DMS79 (cell line): ENCODE measurements at regions not wholly inside any gene's neighbourhood (a gene's known extent, or its start where the extent isn't known, plus 50 kb on each side); places are given as distances from the start of the nearest gene placed in this dataset.
"Not testable (repeated sequence)": the region's sequence is repeated elsewhere in the genome, so short reads cannot be mapped to it uniquely, and the experiment has no call there.

Experiments used
- DNase-seq: peaks from one replicate; lab custom pipeline; 2025; lab: John Stamatoyannopoulos, UW

DNA sequence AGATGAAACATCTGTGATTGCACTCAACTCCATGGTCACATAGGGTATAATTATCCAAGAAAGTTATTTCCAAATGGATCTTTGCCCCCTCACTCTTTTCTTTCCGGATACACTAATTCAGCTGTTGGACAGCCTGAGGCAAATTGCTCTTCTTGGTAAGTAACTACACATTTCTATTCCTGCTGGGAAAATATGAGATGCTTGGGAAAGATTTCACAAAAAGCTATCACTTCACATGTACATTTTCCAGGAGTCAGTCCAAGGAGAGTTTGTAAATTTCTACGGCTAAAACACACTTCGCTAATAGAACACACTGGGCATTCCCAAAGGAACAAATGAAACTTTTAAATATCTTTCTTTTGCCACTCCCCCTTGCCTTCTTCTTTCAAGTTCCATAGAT lies 123.0 kb upstream of the GRIA1 start:
- DNase-seq, result no peak

DNA sequence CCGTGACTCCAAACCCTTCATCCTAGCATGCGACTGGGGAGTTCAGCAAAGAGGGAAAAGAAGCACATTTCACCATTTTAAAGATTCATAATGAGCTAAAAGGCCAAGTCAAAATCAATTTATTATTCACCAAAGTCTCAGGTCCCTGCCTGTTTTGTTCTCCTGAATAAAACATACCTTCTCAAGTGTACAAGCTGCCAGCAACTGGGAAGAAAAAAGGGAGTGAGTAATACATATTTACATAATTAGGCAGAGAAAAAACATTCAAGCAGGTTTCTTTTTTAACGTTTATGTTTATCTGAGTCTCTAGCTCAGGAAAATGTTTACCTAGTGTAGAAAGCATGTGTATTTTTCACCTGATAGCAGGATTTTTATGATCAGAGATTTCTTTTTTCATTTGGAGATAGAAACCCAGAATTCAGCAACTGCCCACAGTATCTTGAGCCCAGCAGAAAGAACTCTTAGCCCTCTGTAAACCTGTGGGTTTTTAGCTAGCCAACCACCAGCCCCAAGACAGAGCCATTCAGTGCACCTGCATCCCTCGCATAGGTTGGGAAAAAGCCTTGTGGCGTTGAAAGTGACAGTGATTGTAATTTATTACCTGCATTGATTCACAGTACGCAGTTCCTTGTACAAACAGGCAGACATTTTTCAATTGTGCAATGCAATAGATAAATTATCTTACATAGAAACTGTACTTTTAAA lies 117.9 kb upstream of the GRIA1 start:
- peak; percentile 20 for DNase-seq

DNA sequence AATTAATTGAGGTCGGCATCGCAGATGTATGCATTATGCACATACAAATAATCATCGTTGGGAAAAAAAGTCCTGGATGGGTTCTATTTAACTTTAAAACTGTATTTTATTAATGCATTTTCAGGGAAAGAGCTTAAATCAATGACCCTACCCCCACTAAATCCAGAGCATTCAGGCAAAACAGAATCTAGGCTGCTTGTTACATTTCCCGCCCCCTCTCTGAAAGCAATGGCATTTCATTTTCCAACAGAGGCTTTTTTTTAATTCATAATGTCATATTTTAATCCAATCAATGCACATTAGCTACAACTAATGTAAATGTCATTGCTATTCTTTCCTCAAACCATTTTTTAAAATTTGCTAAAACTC lies 117.4 kb upstream of the GRIA1 start:
- DNase-seq, result no peak

DNA sequence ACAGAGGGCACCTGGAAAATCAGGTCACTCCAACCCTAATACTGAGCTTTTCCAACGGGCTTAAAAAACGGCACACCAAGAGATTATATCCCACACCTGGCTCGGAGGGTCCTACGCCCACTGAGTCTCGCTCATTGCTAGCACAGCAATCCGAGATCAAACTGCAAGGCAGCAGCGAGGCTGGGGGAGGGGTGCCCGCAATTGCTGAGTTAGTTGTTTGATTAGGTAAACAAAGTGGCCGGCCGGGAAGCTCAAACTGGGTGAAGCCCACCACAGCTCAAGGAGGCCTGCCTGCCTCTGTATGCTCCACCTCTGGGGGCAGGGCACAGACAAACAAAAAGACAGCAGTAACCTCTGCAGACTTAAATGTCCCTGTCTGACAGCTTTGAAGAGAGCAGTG lies 108.8 kb upstream of the GRIA1 start:
- DNase-seq, result not testable (repeated sequence)

DNA sequence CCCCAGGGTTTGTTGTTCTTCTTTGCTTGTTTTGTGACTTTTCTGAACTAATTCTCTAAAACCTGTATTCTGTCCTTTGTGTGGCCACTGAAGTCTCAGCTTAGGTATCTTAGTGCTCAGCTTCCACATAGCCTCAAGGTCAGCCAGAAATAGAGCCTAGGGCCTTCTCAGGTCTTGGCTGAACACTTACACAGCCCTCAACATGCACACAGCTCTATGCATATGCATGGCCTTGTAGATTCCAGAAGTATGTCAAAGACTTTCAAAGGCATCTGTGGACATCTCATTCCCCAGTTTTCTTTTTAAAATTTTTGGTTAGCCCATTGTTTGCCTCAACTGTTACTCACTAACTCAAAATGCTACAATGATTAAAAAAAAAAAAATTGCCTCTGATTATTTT lies 99.9 kb upstream of the GRIA1 start:
- no peak for DNase-seq

DNA sequence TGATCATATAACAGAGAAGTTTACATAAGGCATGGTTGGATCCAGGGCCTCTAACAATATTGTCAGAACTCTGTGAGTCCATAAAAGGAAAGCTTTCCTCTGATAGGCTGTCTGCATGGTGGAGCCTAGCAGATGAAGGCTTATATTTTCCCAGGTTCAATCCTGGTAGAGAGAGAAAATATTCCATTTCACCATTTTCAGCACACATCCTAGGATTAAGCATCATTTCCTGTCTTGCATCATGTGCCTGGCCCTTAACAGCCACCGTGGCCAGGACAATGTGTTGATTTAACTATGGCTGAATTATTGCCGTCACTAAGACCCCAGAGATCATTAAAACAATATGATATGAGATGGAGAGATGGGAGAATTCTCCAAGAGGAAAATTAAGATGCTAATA lies 90.9 kb upstream of the GRIA1 start:
- no peak for DNase-seq

DNA sequence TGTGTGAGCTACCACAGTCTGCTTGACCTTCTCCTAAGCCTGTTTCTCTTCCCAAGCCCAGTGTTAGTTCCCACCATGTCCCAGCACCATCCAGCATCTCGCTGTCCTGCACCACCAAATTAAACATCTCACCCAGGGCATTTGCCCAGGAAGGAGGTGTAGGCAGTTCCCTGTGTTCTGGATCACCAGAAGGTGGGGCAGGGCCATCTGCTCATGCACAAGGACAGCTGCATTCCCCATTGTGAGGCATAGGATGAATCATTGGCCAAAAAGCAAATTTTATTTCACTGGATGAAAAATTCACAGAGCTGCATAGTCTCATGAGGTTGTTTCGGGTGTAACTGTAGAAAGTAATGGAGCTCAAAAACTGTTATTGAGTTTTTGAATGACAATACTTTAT lies 89.5 kb upstream of the GRIA1 start:
- no peak for DNase-seq

DNA sequence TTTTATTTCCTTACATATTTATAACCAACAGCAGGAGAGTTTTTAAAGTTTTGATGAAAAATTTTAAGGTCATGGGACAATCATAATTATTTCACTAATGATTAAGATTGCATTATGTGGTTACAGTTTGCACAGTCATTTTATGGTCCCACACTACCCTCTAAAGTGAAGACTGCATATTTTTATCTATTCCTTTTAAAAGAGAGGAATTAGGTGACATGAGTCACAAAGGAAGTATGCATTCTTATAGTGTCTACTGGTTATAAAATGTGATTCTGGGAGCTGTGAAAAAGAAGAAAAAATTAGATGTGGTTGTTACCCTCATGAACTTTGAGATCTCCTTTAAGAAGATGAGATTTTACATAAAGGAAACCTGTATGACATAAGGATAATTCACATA lies 87.9 kb upstream of the GRIA1 start:
- DNase-seq, result no peak

DNA sequence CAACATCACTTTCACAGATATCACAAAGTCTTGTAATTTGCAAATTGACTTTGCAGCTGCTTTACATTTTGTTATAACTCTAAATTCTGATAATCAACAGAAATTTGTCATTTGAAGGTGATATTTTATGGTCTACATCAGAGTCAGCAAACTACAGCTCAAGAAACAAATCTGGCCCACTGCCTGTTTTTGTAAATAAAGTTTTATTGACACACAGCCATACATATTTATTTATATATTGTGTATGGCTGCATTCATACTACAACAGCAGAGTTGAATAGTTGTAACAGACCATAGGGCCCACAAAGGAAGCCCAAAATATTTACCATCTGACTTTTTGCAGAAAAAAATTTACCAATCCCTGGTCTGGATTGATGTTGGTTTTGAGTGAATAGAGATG lies 87.0 kb upstream of the GRIA1 start:
- no peak for DNase-seq

DNA sequence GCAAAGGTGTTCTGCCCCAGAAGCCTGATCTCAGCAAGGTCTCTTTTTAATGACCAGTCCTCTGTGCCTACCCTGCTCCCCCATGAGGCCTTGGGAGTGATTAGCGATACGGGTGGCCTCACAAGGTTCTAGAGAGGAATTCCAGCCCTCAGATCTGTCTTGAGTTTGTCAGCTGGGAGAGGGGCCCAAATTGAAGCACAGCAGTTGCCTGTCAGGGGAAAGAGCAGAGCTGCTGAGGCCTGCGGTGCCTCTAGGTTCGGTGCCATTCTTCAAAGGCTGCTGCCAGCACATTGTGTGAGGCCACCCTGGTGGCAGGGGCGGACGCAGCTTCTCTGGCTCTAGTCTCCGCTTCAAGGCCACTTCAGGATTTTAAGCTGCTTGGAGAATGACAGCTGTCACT lies 85.7 kb upstream of the GRIA1 start:
- DNase-seq, result no peak

DNA sequence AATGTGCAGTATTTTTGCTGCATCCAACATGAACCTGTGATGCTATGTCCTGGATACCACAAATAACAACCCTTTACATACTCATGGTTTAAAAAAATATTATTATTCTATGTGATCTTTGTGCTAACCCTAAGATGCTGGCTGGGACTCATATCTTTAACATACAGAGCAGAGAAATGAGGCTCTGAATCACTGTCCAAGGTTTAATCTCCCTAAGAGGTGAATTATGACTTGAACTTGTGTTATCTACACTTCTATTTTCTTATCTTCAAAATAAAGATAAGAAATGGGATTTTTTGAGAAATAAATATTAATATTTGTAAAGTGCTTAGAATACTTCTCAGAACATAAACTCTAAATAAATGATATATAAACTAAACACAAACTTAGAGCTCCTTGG lies 68.8 kb upstream of the GRIA1 start:
- no peak for DNase-seq

DNA sequence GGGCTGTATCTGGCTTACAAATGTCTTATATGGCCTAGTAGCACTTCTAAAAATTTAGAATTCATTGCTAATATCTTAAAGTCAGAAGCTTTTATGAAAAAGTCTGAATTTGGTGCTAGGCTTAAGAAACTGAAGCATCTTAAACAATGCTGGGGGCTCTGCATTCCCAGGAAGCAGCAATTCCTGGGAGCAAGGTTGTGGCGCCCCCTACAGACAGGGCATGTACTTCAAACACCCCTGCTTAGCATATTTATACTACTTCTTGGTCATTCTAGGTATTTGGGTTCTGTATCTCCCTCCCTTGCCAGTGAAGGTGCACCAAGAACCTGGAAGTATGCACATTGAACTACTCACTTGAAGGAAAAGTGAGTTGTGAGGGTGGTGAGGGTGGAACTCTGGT lies 64.6 kb upstream of the GRIA1 start:
- DNase-seq, result no peak

DNA sequence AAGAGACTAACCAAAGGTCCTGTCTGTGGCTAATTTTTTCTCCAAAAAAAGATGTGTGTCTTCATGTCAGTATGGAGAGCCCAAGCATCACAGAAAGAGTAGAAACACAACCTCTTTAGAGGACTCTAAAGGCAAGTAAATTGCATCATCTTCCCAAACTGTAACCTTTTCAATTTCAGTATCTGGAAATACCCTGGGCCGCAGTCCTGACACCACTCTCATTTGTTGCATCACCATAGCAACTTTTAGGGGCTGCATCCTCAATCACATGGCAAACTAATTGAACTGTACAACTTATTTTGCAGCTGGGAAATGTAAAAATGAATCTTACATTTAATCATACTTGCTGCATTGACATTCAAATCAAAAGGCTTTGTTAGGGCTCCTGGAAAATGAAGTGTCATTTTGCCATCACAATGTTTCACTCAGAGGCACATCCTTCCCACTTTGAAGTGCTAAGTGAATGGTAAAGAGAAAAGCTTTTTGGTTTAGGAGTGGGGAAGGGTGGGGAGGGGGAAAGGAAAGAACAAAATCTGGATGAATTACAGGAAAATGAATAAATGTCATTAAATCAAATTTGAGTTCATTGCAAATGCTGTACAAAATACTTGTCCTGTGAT lies 60.6 kb upstream of the GRIA1 start:
- no peak for DNase-seq

DNA sequence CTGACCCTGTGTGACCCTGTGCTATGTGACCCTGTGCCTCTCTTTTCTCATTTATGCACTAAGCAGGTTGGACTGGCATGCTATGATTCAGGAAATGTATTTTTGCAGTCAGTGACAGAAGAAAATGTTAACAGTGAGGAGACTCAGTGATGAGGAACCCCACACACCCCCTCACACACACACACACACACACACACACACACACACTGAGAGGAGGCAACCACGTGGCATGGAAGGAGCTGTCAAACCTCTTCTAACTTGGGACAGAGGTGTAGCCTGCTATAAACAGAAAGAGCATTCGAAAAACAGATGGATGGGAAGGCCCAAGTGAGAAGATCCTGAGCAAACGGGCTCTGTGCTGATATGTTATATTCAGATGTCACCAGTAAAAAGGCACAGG lies 57.9 kb upstream of the GRIA1 start:
- no peak for DNase-seq

DNA sequence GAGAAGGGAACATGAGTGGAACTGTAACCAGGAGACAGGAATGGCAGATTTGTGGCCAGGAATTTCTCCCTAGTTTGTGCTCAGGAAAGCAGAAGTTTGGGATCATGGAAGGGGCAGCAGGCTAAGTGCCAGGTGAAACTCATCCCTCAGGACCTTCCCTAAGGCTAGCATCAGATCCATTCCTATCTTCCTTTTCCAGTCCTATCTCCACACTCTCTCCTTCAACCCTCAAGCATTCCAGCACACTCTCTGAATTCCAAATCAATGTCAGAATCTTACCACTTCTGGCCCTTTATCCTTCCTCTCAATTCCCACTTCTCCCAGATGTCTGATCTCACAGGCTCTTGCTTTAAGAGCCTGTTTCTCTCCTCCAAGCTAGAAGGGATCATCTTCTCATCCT lies 53.2 kb upstream of the GRIA1 start:
- no peak for DNase-seq

DNA sequence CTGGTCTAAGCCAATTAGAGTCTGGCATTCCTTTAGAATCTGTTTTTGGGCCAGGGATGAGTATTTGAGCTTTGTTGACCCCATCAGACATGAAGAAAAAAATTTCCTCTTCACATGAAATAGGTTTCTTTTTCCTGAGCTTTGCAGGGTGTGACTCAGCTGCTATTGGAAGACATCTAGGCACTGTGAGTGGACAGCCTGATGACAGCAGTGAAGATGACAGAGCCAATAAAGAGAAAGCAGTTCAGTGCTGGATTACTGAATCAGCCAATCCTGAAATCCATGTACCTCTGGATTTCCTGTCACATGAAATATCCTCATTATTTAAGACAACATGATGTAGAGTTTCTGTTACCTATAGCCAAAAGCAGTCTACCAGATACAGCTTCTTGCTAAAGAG lies 51.3 kb upstream of the GRIA1 start:
- no peak for DNase-seq
